Endodermal cell (in vitro differentiated cells): ENCODE measurements at regions not wholly inside any gene's neighbourhood (a gene's known extent, or its start where the extent isn't known, plus 50 kb on each side); places are given as distances from the start of the nearest gene placed in this dataset.
"Not testable (repeated sequence)": the region's sequence is repeated elsewhere in the genome, so short reads cannot be mapped to it uniquely, and the experiment has no call there.

ENCODE experiments used
- DNase-seq: peaks from one replicate; pipeline ENCODE4 v3.0.0-alpha.2; 2017
- H3K27ac ChIP-seq: 2 replicates; pipeline ENCODE4 v1.5.1; 2013; ENCODE audit warnings: mild to moderate bottlenecking, low read depth, low read length, moderate library complexity
- H3K27me3 ChIP-seq: 2 replicates; pipeline ENCODE4 v1.6.1; 2013; ENCODE audit warnings: mild to moderate bottlenecking, low read length, moderate library complexity; ENCODE audit not compliant: insufficient read depth, control insufficient read depth, poor library complexity, severe bottlenecking
- H3K36me3 ChIP-seq: 2 replicates; pipeline ENCODE4 v1.7.0; 2013; ENCODE audit warnings: mild to moderate bottlenecking, low read length, moderate library complexity; ENCODE audit not compliant: control insufficient read depth, insufficient read depth
- H3K4me1 ChIP-seq: one replicate; pipeline ENCODE4 v1.7.0; 2013; ENCODE audit warnings: low read length; ENCODE audit not compliant: control insufficient read depth, insufficient read depth
- H3K4me3 ChIP-seq: 2 replicates; pipeline ENCODE4 v1.5.1; 2013; ENCODE audit warnings: mild to moderate bottlenecking, low read length, moderate library complexity
- H3K9ac ChIP-seq: 2 replicates; pipeline ENCODE4 v1.6.1; 2013; ENCODE audit warnings: mild to moderate bottlenecking, low read length, moderate library complexity; ENCODE audit not compliant: poor library complexity, severe bottlenecking; ENCODE audit errors: extremely low read depth
- H3K9me3 ChIP-seq: 2 replicates; pipeline ENCODE4 v1.6.1; 2013; ENCODE audit warnings: mild to moderate bottlenecking, low read length, moderate library complexity; ENCODE audit not compliant: control insufficient read depth
- H3K27ac Mint-ChIP-seq: 2 replicates; pipeline ENCODE4 v1.8.0; 2020; ENCODE audit warnings: mixed read lengths
- H3K27me3 Mint-ChIP-seq: 2 replicates; pipeline ENCODE4 v1.8.0; 2021; ENCODE audit warnings: mild to moderate bottlenecking, mixed read lengths; ENCODE audit not compliant: insufficient read depth
- H3K36me3 Mint-ChIP-seq: 2 replicates; pipeline ENCODE4 v1.8.0; 2020; ENCODE audit warnings: low read depth, mixed read lengths
- H3K4me1 Mint-ChIP-seq: 2 replicates; pipeline ENCODE4 v1.8.0; 2020; ENCODE audit warnings: mixed read lengths
- H3K4me3 Mint-ChIP-seq: 2 replicates; pipeline ENCODE4 v1.8.0; 2020; ENCODE audit warnings: mild to moderate bottlenecking, moderate library complexity, mixed read lengths
- H3K9me3 Mint-ChIP-seq: 2 replicates; pipeline ENCODE4 v1.8.0; 2020; ENCODE audit warnings: mild to moderate bottlenecking, mixed read lengths
- CTCF ChIP-seq: fragments of 200-600 bp; sonication (generic); conservative IDR thresholded peaks from 2 replicates; pipeline ENCODE4 v1.5.0; 2021; ENCODE audit warnings: antibody characterized with exemption, mild to moderate bottlenecking
- WGBS, 2 experiments: methylation state at CpG; one replicate each; pipeline versions ENCODE4 v1.1.5 to v1.1.7; 2013; ENCODE audit warnings: missing lambda C conversion rate in 2 of 2, mixed read lengths in 1 of 2; ENCODE audit not compliant: insufficient coverage in 1 of 2, insufficient read length in 1 of 2; 5-methylcytosine and 5-hydroxymethylcytosine counted together

GRCh38 chr4:179728305-179728704 lies 2286.1 kb upstream of the AGA start:
- TF ChIP-seq CTCF = no peak
- H3K27ac Mint-ChIP-seq = peak overlapping the region; percentile 48
- H3K4me1 Mint-ChIP-seq = peaks cover 22% of the 10 kb centered on the region
- 50 to 100% methylated on average over 1 to 4 of the region's 4 CpGs for WGBS, 2 experiments
- H3K9ac ChIP-seq = peak overlapping the region; percentile 71
- no peaks in the 10 kb centered on the region for H3K27me3 ChIP-seq
- H3K4me1 ChIP-seq = no peaks in the 10 kb centered on the region
- H3K27ac ChIP-seq = no peak overlapping the region
- peak overlapping the region; percentile 58 for H3K4me3 ChIP-seq
- DNase-seq = no peak
- no peaks in the 10 kb centered on the region for H3K27me3 Mint-ChIP-seq
- no peaks in the 10 kb centered on the region for H3K36me3 ChIP-seq
- H3K9me3 ChIP-seq = peaks cover 32% of the 10 kb centered on the region
- H3K4me3 Mint-ChIP-seq = no peak overlapping the region
- H3K36me3 Mint-ChIP-seq = peaks cover 14% of the 10 kb centered on the region
- H3K9me3 Mint-ChIP-seq = no peaks in the 10 kb centered on the region

DNA sequence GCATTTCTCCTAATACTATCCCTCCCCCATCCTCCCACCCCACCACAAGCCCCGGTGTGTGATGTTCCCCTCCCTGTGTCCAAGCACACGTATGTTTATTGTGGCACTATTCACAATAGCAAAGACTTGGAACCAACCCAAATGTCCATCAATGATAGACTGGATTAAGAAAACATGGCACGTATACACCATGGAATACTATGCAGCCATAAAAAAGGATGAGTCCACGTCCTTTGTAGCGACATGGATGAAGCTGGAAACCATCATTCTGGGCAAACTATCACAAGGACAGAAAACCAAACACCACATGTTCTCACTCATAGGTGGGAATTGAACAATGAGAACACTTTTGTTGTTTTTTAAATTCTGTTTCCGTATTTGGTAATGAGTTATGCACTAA lies 2294.6 kb upstream of the AGA start:
- not testable (repeated sequence) for H3K4me1 Mint-ChIP-seq, H3K36me3 ChIP-seq, H3K4me1 ChIP-seq, H3K36me3 Mint-ChIP-seq, H3K27me3 Mint-ChIP-seq, H3K9ac ChIP-seq, H3K27me3 ChIP-seq, H3K4me3 Mint-ChIP-seq, H3K27ac ChIP-seq, H3K27ac Mint-ChIP-seq, DNase-seq
- H3K4me3 ChIP-seq = peak overlapping the region; percentile 46
- H3K9me3 ChIP-seq = peaks cover 26% of the 10 kb centered on the region
- 93 to 96% methylated on average over 3 to 6 of the region's 6 CpGs for WGBS, 2 experiments
- H3K9me3 Mint-ChIP-seq = peaks cover 14% of the 10 kb centered on the region

GRCh38 chr4:179738822-179739221 lies 2296.6 kb upstream of the AGA start:
- Histone ChIP-seq H3K27me3 (no peaks in the 10 kb centered on the region), H3K4me3 (no peak overlapping the region), H3K36me3 (no peaks in the 10 kb centered on the region), H3K9ac (no peak overlapping the region), H3K9me3 (peaks cover 14% of the 10 kb centered on the region), H3K27ac (no peak overlapping the region), H3K4me1 (no peaks in the 10 kb centered on the region)
- Mint-ChIP-seq H3K27ac (no peak overlapping the region), H3K9me3 (peaks cover 10% of the 10 kb centered on the region), H3K36me3 (peaks cover 4% of the 10 kb centered on the region), H3K27me3 (no peaks in the 10 kb centered on the region), H3K4me3 (no peak overlapping the region), H3K4me1 (no peaks in the 10 kb centered on the region)
- TF ChIP-seq CTCF = no peak
- WGBS, 2 experiments = 97 to 100% methylated on average over 1 to 2 of the region's 3 CpGs
- DNase-seq = no peak

DNA sequence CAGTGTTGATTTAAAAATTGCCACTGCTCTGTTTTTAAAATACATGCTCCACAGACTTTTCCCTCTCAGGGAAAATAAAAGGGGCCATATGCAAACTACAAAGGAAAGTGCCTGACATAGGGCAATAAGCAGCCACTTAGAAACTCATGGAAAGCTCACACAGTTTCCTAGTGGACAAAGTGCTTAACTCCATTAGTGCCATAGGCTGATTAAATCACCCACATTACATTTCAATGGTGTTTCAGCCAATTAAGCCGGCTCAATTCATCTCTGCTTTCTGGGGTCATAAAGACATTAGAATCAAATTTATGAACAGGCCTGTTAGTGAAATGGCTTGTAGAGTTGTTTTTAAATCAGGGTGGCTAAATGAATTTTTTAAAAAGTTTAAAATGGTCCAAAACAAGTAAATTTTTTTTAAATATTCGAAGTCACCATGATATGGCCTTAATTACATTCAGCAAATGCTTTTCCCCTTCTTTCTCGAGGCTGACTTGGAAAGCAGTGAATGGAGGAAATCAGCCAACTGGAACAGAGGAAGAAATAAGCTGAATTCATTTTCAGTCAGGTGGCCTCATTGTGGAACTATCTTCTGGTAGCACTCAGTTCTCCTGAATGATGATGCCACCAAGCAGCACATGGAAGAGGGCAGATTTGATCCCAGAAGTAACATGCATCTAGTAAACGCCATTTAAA lies 2305.1 kb upstream of the AGA start:
- no peak for DNase-seq
- Histone ChIP-seq H3K9ac (no peak overlapping the region), H3K36me3 (no peaks in the 10 kb centered on the region), H3K27me3 (no peaks in the 10 kb centered on the region), H3K4me1 (no peaks in the 10 kb centered on the region), H3K4me3 (no peak overlapping the region), H3K27ac (no peak overlapping the region), H3K9me3 (no peaks in the 10 kb centered on the region)
- Mint-ChIP-seq H3K4me3 (no peak overlapping the region), H3K9me3 (peaks cover 2% of the 10 kb centered on the region), H3K4me1 (no peaks in the 10 kb centered on the region), H3K36me3 (no peaks in the 10 kb centered on the region), H3K27me3 (no peaks in the 10 kb centered on the region), H3K27ac (no peak overlapping the region)
- 96% methylated on average over 4 of the region's 4 CpGs; no CpG with 5 or more reads in 1 of the 2 experiments for WGBS, 2 experiments
- no peak for TF ChIP-seq CTCF
